ENCODE measurements at regions not wholly inside any gene's neighbourhood (a gene's known extent, or its start where the extent isn't known, plus 50 kb on each side); places are given as distances from the start of the nearest gene placed in this dataset.

- Histone ChIP-seq H3K79me2 (ENCODE audit: insufficient read depth, low read length) (no peaks in the 10 kb centered on the region), H4K20me1 (ENCODE audit: insufficient read depth) (no peaks in the 10 kb centered on the region), H3K27ac (ENCODE audit: low read depth, low read length) (no peak overlapping the region), H3K4me2 (ENCODE audit: low read length) (no peak overlapping the region), H3K36me3 (ENCODE audit: control insufficient read depth in 1 of 2, insufficient read depth in 2 of 2, low read length in 2 of 2) (no peaks in the 10 kb centered on the region), H3K9me3 (ENCODE audit: control insufficient read depth in 1 of 2, insufficient read depth in 1 of 2, low read depth in 1 of 2, low read length in 2 of 2) (no peaks in the 10 kb centered on the region), H3K4me3 (replicated peaks in 1 of 2; ENCODE audit: low read depth in 1 of 2, low read length in 2 of 2) (no peak overlapping the region), H3K9me2 (ENCODE audit: insufficient read depth) (no peaks in the 10 kb centered on the region), H3K4me1 (ENCODE audit: control insufficient read depth in 1 of 2, insufficient read depth in 2 of 2, low read length in 2 of 2) (no peaks in the 10 kb centered on the region), H3K27me3 (ENCODE audit: insufficient read depth, low read length) (no peaks in the 10 kb centered on the region), H2AFZ (ENCODE audit: low read depth, low read length, poor library complexity, severe bottlenecking) (no peak overlapping the region), H3K9ac (ENCODE audit: low read length) (no peak overlapping the region)
- POLR2A ChIA-PET = no interaction called here
- no peak for TF ChIP-seq EZH2 (IDR thresholded peaks at IDR 0.05)
- CTCF ChIA-PET = no interaction called here
- intact Hi-C loops (cut with micrococcal nuclease) = no loop called here
- BruUV-seq (replicated peaks) = no TSS peak
- DNase-seq (ENCODE audit: low read depth, low spot score) (no peak), ATAC-seq (no peak)
- RAD21 ChIA-PET (ENCODE audit: low non-redundant PET in 1 of 2, low total read pairs in 2 of 2, uncharacterized antibody in 2 of 2, unreplicated experiment in 2 of 2) = no interaction called here
These were observed 807.4 kb downstream of the TNS3 start for GRCh38 chr7:46774515-46774914.

GRCh38 chr7:46772776-46773175, 809.1 kb downstream of the TNS3 start:
- intact Hi-C loops (cut with micrococcal nuclease) = no loop called here
- no peaks in the 10 kb centered on the region for H3K4me1 ChIP-seq (ENCODE audit: control insufficient read depth in 1 of 2, insufficient read depth in 2 of 2, low read length in 2 of 2)
- DNase-seq (ENCODE audit: low read depth, low spot score) (no peak), ATAC-seq (no peak)
- no peaks in the 10 kb centered on the region for H3K79me2 ChIP-seq (ENCODE audit: insufficient read depth, low read length)
- H3K36me3 ChIP-seq (ENCODE audit: control insufficient read depth in 1 of 2, insufficient read depth in 2 of 2, low read length in 2 of 2) = 0 out of 4 replicates have a peak, but pooled peaks cover 0 to 3% of the 10 kb centered on the region in 2 experiments
- H2AFZ ChIP-seq (ENCODE audit: low read depth, low read length, poor library complexity, severe bottlenecking) = no peak overlapping the region
- H3K9me2 ChIP-seq (ENCODE audit: insufficient read depth) = no peaks in the 10 kb centered on the region
- BruUV-seq (replicated peaks) = no TSS peak
- ChIA-PET RAD21 (ENCODE audit: low non-redundant PET in 1 of 2, low total read pairs in 2 of 2, uncharacterized antibody in 2 of 2, unreplicated experiment in 2 of 2) (no interaction called here), POLR2A (no interaction called here), CTCF (no interaction called here)
- H3K9ac ChIP-seq (ENCODE audit: low read length) = no peak overlapping the region
- H3K27me3 ChIP-seq (ENCODE audit: insufficient read depth, low read length) = no peaks in the 10 kb centered on the region
- peaks cover 0 to 5% of the 10 kb centered on the region in 2 experiments; a peak in 1 of 4 replicates for H3K9me3 ChIP-seq (ENCODE audit: control insufficient read depth in 1 of 2, insufficient read depth in 1 of 2, low read depth in 1 of 2, low read length in 2 of 2)
- no peaks in the 10 kb centered on the region for H4K20me1 ChIP-seq (ENCODE audit: insufficient read depth)
- H3K4me2 ChIP-seq (ENCODE audit: low read length) = no peak overlapping the region
- no peak overlapping the region for H3K27ac ChIP-seq (ENCODE audit: low read depth, low read length)
- TF ChIP-seq ELF1 (IDR thresholded peaks at IDR 0.05; ENCODE audit: borderline replicate concordance, low read depth) (no peak), REST (IDR thresholded peaks at IDR 0.05; ENCODE audit: low read depth) (no peak), CTCF (IDR thresholded peaks at IDR 0.05 in 2 of 3, conservative IDR thresholded peaks at IDR 0.05 in 1 of 3; ENCODE audit: borderline replicate concordance in 1 of 3, insufficient read depth in 1 of 3, low read depth in 2 of 3, low read length in 2 of 3) (no peak)
- no peak overlapping the region for H3K4me3 ChIP-seq (replicated peaks in 1 of 2; ENCODE audit: low read depth in 1 of 2, low read length in 2 of 2)
